ENCODE measurements at regions not wholly inside any gene's neighbourhood (a gene's known extent, or its start where the extent isn't known, plus 50 kb on each side); places are given as distances from the start of the nearest gene placed in this dataset.
"Not testable (repeated sequence)": the region's sequence is repeated elsewhere in the genome, so short reads cannot be mapped to it uniquely, and the experiment has no call there.

DNA sequence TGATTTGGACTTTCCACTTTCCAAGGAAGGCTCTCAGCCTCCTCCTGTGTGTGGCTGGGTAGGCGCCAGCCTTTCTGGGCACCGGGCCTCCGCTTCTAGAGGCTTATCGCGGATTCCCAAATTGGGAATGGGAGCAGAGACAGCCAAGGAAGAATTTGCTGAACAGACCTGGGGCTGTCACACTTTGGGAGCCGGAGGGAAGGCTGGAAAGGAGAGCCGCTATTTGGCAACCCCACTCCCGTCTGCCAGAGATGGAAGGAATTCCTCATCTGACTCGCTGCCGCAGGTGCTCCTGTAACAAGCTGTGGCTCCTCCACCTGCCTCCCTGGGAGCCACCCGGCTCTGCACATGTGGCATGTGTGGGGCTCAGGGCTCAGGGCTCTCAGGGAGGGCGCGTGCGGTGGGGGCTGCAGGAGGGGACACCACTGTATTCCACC, 50.8 kb upstream of the ECHDC3 start:
- no peaks in the 10 kb centered on the region for H3K9me3 Mint-ChIP-seq
- intact Hi-C loops (cut with micrococcal nuclease), result no loop called here
- no peaks in the 10 kb centered on the region for H3K36me3 Mint-ChIP-seq (ENCODE audit: low read depth)
- peaks cover 58% of the 10 kb centered on the region for H3K27me3 Mint-ChIP-seq
- no peak overlapping the region for H3K4me3 Mint-ChIP-seq
- no peak overlapping the region for H3K27ac Mint-ChIP-seq
- H3K4me1 Mint-ChIP-seq (ENCODE audit: low read depth), result peaks cover 27% of the 10 kb centered on the region

DNA sequence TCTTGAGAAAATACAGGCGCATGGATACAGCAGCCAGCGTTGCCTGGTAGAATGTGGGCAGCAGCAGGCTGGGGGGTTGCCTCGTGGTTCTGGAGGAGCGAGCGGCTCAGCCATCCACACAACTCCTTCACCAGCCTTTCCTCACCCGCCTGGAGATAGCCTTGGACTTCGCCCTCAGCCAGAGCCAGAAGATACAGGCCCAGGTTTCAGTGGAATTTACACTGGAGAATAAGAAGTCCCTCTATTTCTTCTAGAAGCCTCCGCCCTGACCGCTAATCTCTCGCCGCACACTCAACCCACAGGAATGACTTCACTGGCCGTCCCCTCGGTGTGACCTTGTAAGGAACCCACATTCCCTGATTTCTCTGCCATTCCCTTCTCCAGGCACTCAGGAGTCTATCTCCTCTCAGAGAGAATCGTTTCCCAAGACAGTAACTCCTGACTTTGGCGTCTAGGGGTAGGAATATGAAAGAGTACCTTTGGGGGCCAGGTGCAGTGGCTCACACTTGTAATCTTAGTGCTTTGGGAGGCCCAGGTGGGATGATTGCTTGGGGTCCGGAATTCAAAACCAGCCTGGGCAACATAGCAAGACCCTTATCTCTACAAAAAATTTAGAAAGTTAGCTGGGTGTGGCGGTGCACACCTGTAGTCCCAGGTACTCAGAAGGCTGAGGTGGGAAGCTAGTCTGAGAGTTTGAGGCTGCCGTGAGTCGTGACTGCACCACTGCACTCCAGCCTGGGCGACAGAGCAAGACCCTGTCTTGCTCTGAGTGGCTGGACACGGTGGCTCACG, 52.0 kb upstream of the ECHDC3 start:
- H3K36me3 Mint-ChIP-seq (ENCODE audit: low read depth), result no peaks in the 10 kb centered on the region

DNA sequence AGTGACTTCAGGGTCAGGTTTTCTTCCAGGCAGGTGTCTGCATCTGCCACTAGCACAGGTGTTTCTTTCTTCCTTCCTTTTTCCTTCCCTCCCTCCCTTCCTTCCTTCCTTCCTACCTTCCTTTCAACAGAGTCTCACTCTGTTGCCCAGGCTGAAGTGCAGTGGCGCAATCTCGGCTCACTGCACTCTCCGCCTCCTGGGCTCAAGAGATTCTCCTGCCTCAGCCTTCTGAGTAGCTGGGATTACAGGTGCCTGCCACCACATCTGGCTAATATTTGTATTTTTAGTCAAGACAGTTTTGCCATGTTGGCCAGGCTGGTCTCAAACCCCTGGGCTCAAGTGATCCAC, 53.8 kb upstream of the ECHDC3 start:
- H3K4me3 Mint-ChIP-seq; H3K27ac Mint-ChIP-seq; H3K9me3 Mint-ChIP-seq; H3K36me3 Mint-ChIP-seq (ENCODE audit: low read depth): not testable (repeated sequence)
- intact Hi-C loops (cut with micrococcal nuclease), result loop anchor here (5.0 kb wide), 1 partner anchor 34 kb away; no protein-coding TSS in a partner anchor
- peaks cover 49% of the 10 kb centered on the region for H3K4me1 Mint-ChIP-seq (ENCODE audit: low read depth)
- H3K27me3 Mint-ChIP-seq, result peaks cover 45% of the 10 kb centered on the region

More for the DNA sequence above, 52.0 kb upstream of the ECHDC3 start:
- peaks cover 51% of the 10 kb centered on the region for H3K27me3 Mint-ChIP-seq
- H3K4me1 Mint-ChIP-seq (ENCODE audit: low read depth), result peaks cover 31% of the 10 kb centered on the region
- H3K27ac Mint-ChIP-seq, result no peak overlapping the region
- H3K9me3 Mint-ChIP-seq, result no peaks in the 10 kb centered on the region
- intact Hi-C loops (cut with micrococcal nuclease), result loop anchor here (5.0 kb wide), 1 partner anchor 32 kb away; no protein-coding TSS in a partner anchor
- H3K4me3 Mint-ChIP-seq, result no peak overlapping the region

DNA sequence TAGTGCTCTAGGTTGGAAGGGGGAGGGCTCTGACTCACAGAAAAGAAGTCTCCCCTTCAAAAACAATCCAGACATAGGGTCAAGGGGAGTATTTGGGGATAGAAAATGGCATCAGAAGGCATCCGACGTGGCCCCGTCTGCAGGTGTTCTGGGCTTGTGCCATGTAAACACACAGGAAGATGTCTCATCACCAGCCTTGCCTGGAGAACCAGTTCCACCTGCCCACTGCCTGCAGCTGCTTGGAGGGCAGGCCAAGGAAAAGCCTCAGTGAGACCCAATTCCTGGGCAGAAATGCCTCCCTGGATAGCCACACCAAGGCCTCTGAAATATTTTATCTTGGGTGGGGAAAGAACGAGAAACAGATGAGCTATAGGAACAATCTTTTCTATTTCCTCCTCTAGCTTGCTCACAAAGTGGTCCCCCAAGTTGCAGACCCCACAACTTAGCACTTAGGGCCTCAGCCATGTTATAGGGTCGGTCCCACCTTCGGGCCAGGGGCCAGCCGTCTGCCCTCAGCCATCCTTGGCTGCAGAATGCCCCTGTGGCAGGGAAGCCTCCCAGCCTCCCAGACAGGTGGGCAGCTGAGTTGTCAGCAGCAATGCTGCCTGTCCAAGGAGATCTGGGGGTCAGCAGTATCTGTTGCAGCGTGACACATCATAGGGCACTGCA, 54.3 kb upstream of the ECHDC3 start:
- Mint-ChIP-seq H3K4me3 (no peak overlapping the region), H3K36me3 (ENCODE audit: low read depth) (no peaks in the 10 kb centered on the region), H3K4me1 (ENCODE audit: low read depth) (peaks cover 52% of the 10 kb centered on the region), H3K27me3 (peaks cover 43% of the 10 kb centered on the region), H3K27ac (no peak overlapping the region), H3K9me3 (no peaks in the 10 kb centered on the region)
- intact Hi-C loops (cut with micrococcal nuclease), result loop anchor here (5.0 kb wide), 1 partner anchor 34 kb away; no protein-coding TSS in a partner anchor

DNA sequence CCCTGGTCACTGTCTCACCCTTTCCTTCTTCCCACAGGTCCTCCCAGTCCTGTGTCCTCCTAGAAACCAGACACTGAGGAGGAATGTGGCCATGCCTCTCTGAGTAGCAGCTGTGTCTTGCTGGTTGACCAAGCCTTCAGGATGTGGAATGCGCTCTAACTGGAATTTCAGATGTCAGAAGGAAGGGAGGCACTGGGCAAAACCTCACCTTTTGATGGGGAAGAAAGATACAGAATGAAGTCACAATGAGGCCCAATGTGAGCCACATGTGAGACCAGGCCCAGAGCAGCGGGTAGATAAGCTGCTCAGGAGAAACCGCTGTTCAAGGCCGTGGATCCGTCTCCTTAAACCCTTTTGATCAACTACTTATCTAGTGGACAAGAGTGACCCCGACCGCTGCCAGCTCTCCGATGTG, 54.8 kb upstream of the ECHDC3 start:
- no peak overlapping the region for H3K27ac Mint-ChIP-seq
- peaks cover 45% of the 10 kb centered on the region for H3K27me3 Mint-ChIP-seq
- peaks cover 57% of the 10 kb centered on the region for H3K4me1 Mint-ChIP-seq (ENCODE audit: low read depth)
- H3K9me3 Mint-ChIP-seq, result no peaks in the 10 kb centered on the region
- intact Hi-C loops (cut with micrococcal nuclease), result loop anchor here (5.0 kb wide), 1 partner anchor 35 kb away; no protein-coding TSS in a partner anchor
- no peak overlapping the region for H3K4me3 Mint-ChIP-seq
- H3K36me3 Mint-ChIP-seq (ENCODE audit: low read depth), result no peaks in the 10 kb centered on the region

DNA sequence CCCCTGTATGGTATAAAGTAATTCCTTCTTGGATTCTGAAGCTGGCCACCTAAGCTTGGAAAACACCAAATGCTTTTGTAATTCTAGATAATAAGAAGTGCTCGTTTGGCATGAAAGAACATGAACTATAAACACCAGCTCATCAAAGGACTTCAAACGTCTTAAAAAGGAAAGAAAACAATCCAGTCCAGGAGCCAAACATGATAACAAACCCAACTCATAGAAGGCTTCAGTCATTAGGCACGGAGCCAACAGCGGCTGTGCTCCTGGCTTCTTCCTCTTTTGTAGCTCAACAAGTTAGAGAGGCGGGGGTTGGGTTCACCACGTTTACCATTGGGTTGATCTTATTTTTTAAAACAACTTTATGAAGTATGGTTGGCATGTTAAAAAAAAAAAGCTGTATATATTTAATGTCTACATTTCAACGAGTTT, 56.4 kb upstream of the ECHDC3 start:
- Mint-ChIP-seq H3K36me3 (ENCODE audit: low read depth) (no peaks in the 10 kb centered on the region), H3K4me1 (ENCODE audit: low read depth) (peaks cover 66% of the 10 kb centered on the region), H3K27me3 (peaks cover 47% of the 10 kb centered on the region), H3K27ac (peak overlapping the region; percentile 96), H3K9me3 (no peaks in the 10 kb centered on the region), H3K4me3 (peak overlapping the region; percentile 54)
- intact Hi-C loops (cut with micrococcal nuclease), result loop anchor here (5.0 kb wide), 1 partner anchor 36 kb away; no protein-coding TSS in a partner anchor

DNA sequence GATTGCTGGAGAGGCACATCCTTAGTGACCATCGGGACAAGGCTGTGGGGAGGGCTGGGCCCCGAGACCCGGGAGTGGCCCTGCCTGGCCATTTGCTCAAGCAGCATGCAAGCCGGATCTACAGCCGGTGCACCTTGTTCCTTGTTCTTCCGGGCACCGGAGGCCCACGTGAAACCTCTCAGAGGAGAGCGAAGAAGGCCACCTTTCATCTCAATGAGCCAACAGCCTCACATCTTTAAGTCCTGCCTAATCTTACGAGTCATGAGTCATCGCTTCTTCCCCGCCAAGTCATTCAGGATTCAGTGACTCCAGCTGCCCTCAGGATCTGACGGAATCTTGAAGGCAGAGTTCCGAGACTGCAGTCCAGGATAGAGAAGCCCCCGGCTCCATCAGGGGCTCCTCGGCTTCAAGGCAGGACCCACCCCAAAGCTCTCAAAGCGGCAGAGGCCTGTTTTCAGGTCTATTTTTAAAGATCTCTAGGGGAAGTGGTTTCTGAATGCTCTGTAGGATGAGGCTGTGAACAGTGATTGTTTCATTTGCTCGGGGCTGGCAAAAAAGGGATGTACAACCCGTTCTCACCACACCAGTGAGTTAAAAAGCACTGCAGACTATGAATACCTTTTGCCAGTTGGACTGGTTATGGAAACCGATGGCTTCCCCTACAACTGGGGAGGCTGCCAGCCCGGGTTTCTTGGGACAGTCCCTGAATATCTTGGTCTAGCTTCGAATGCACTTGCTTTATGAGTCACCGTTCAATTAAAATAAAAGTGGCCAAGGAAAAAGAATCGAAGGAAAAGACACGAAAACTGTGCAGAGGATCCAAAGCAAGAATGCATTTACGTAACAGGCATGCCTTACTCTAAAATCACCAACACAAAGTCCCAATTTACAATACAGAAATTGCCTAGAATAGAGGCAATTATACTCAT, 57.2 kb upstream of the ECHDC3 start:
- peaks cover 47% of the 10 kb centered on the region for H3K27me3 Mint-ChIP-seq
- H3K36me3 Mint-ChIP-seq (ENCODE audit: low read depth), result no peaks in the 10 kb centered on the region
- intact Hi-C loops (cut with micrococcal nuclease), result loop anchor here (5.0 kb wide), 1 partner anchor 37 kb away; no protein-coding TSS in a partner anchor
- peaks cover 69% of the 10 kb centered on the region for H3K4me1 Mint-ChIP-seq (ENCODE audit: low read depth)
- peak overlapping the region; percentile 96 for H3K27ac Mint-ChIP-seq
- H3K4me3 Mint-ChIP-seq, result peak overlapping the region; percentile 77
- H3K9me3 Mint-ChIP-seq, result no peaks in the 10 kb centered on the region

DNA sequence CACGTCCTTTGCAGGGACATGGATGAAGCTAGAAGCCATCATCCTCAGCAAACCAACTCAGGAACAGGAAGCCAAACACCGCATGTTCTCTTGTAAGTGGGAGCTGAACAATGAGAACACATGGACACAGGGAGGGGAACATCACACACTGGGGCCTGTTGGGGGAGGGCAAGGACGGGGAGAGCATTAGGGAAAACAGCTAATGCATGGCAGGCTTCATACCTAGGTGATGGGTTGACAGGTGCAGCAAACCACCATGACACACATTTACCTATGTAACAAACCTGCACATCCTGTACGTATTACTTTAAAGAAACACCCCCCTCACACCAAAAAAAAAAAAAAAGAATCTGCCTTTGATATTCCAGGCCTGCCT, 57.9 kb upstream of the ECHDC3 start:
- H3K4me3 Mint-ChIP-seq; H3K9me3 Mint-ChIP-seq; intact Hi-C loops (cut with micrococcal nuclease); H3K36me3 Mint-ChIP-seq (ENCODE audit: low read depth): not testable (repeated sequence)
- peaks cover 72% of the 10 kb centered on the region for H3K4me1 Mint-ChIP-seq (ENCODE audit: low read depth)
- peak overlapping the region; percentile 96 for H3K27ac Mint-ChIP-seq
- peaks cover 49% of the 10 kb centered on the region for H3K27me3 Mint-ChIP-seq

DNA sequence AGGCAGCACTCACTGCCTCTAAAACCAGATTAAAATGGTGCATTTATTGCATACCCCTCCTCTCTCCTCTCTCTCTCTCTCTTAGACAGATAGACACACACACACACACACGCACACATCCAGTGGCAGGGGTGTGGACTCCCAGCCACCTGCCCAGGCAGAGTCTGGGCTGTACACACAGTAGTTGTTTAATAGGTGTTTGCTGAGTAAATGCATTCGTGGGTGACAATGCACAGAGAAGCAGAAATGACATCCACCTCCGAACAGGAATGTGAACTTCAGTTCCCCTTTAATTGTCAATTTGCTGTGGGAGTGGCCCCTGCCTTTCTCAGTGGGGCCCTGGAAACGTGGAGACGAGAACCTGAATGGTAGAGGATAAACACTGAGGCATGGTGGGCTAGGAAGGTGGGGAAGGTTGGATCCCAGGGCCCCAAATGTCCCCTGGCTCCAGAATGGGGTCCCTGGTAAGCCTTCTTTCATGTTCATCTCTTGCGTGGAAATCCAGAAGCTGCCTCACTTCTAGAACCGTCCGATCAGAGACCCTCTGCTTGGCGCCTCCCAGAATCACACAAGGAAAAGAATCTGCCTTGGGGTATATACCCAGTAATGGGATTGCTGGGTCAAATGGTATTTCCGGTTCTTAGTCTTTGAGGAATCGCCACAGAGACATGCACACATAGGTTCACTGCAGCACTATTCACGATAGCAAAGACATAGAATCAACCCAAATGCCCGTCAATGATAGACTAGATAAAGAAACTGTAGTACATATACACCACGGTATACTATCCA, 58.5 kb upstream of the ECHDC3 start:
- H3K27ac Mint-ChIP-seq, result peak overlapping the region; percentile 96
- H3K4me1 Mint-ChIP-seq (ENCODE audit: low read depth), result peaks cover 72% of the 10 kb centered on the region
- no peaks in the 10 kb centered on the region for H3K36me3 Mint-ChIP-seq (ENCODE audit: low read depth)
- H3K4me3 Mint-ChIP-seq, result no peak overlapping the region
- no peaks in the 10 kb centered on the region for H3K9me3 Mint-ChIP-seq
- peaks cover 46% of the 10 kb centered on the region for H3K27me3 Mint-ChIP-seq
- intact Hi-C loops (cut with micrococcal nuclease), result no loop called here

DNA sequence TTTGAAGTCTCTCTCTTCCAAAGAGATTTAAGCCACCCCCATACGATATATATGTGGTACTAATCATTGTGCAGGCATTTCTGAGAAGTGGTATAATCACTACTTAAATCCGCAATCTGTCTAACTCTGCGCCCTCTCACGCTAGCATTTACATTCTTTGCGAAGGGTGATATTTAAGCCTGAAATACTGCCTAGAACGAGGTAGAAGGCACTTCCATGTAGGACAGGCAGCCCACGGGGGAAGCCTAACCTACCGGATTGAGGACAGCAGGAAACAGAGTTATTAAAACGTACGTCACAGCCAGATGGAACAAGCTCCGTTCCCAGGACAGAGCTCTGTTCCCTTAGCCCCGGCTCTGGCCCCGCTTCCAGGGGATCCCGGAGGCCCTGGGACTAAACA, 59.3 kb upstream of the ECHDC3 start:
- Mint-ChIP-seq H3K27me3 (peaks cover 47% of the 10 kb centered on the region), H3K36me3 (ENCODE audit: low read depth) (no peaks in the 10 kb centered on the region), H3K9me3 (no peaks in the 10 kb centered on the region), H3K27ac (peak overlapping the region; percentile 39), H3K4me3 (no peak overlapping the region), H3K4me1 (ENCODE audit: low read depth) (peaks cover 64% of the 10 kb centered on the region)
- intact Hi-C loops (cut with micrococcal nuclease), result no loop called here

DNA sequence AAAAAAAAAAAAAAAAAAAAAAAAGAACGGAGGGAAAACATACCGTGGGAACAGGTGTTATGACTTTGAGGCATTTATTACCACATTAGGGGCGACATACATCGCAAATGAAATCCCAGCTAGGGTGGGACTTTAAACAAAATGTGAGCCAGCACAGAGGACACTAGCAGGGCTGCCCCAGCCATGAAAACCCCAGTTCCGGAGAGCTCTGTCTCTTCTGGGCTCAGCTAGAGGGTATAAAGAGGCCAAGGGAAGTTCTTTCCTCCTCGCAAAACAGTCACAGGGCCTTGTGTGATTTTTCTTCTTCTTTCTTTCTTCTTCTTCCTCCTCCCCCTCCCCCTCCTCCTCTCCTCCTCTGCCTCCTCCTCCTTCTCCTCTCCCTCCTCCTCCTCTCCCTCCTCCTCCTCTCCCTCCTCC, 59.9 kb upstream of the ECHDC3 start:
- H3K36me3 Mint-ChIP-seq (ENCODE audit: low read depth), result no peaks in the 10 kb centered on the region
- no peak overlapping the region for H3K4me3 Mint-ChIP-seq

DNA sequence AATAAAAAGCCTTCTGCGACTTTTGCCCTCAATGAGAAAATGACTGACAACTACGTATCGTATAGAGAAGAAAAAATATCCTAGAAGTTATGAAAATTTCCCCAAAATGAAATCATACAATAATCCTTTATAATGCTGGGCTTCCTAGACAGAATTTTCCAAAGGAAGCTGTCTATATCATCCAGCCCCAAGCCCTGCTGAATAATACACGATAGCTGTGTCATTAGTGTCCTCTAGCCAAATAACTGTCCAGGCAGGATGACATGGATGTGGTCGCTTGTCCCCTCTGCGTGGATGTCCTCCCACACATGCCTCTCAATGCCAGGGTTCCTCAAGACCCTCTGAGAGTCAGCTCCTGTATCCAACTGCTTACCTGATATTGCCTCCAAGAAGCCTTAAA, 61.7 kb upstream of the ECHDC3 start:
- Mint-ChIP-seq H3K4me3 (no peak overlapping the region), H3K27ac (no peak overlapping the region), H3K27me3 (peaks cover 61% of the 10 kb centered on the region), H3K9me3 (no peaks in the 10 kb centered on the region), H3K36me3 (ENCODE audit: low read depth) (no peaks in the 10 kb centered on the region), H3K4me1 (ENCODE audit: low read depth) (peaks cover 49% of the 10 kb centered on the region)
- intact Hi-C loops (cut with micrococcal nuclease), result no loop called here

More for the DNA sequence above, 59.9 kb upstream of the ECHDC3 start:
- intact Hi-C loops (cut with micrococcal nuclease), result no loop called here
- Mint-ChIP-seq H3K27me3 (peaks cover 48% of the 10 kb centered on the region), H3K27ac (peak overlapping the region; percentile 39), H3K9me3 (no peaks in the 10 kb centered on the region), H3K4me1 (ENCODE audit: low read depth) (peaks cover 62% of the 10 kb centered on the region)

DNA sequence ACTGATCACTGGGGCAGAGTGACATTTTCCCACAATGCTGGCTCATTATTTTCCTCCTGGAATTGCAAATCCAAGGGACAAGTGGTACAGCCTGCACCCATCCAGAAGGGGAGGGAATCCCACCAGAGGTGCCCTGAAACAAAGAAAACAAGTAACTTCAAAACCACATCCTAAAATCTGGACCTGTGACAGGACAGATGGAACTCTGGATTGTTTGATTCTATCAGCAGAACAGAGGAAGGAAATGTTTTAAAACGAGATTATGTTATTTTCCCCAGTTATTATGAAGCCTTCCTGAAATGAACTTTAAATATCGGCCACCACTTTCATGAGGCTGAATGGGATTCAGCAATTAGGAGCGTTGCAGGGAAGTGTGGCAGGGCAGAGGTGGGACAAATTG, 62.2 kb upstream of the ECHDC3 start:
- Mint-ChIP-seq H3K9me3 (no peaks in the 10 kb centered on the region), H3K4me3 (no peak overlapping the region), H3K27me3 (peaks cover 67% of the 10 kb centered on the region), H3K36me3 (ENCODE audit: low read depth) (no peaks in the 10 kb centered on the region), H3K4me1 (ENCODE audit: low read depth) (peaks cover 44% of the 10 kb centered on the region), H3K27ac (no peak overlapping the region)
- intact Hi-C loops (cut with micrococcal nuclease), result no loop called here
